ENCODE measurements at regions not wholly inside any gene's neighbourhood (a gene's known extent, or its start where the extent isn't known, plus 50 kb on each side); places are given as distances from the start of the nearest gene placed in this dataset.

DNA sequence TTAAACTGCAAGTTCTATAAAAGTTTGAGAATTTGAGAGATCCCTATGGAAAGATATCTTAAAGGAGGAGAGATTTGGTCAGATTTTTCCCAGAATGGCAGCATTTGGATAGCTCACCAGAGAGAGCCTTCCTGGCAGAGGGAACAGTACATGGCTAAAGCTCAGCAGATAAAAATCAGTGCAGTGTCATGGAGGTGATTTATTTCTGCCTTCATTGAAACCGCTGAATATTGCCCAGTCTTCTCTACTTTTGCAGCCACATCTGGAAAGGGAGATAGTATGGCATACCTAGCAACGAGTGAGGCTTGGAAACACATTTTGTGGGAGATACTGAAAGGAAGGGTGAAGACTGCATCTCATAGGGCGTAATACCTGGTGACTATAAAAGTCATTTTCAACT lies 155.2 kb downstream of the RFC3 start:
- Histone ChIP-seq H3K9me3 (ENCODE audit: low read depth, low read length) (no peaks in the 10 kb centered on the region), H3K4me2 (ENCODE audit: insufficient read depth, low read length) (no peak overlapping the region), H2AFZ (ENCODE audit: low read length) (no peak overlapping the region), H3K27me3 (ENCODE audit: insufficient read depth, low read length) (no peaks in the 10 kb centered on the region), H3K27ac (ENCODE audit: low read depth, low read length) (no peak overlapping the region), H3K79me2 (ENCODE audit: insufficient read depth, low read length) (no peaks in the 10 kb centered on the region), H4K20me1 (ENCODE audit: insufficient read depth, low read length) (no peaks in the 10 kb centered on the region), H3K4me3 (ENCODE audit: insufficient read depth, low read length) (no peak overlapping the region), H3K36me3 (ENCODE audit: insufficient read depth, low read length) (no peaks in the 10 kb centered on the region), H3K4me1 (ENCODE audit: insufficient read depth, low read length) (no peaks in the 10 kb centered on the region)
- DNase-seq (ENCODE audit: insufficient read length, low spot score, missing footprints): no peak
- TF ChIP-seq, protein P1, sequence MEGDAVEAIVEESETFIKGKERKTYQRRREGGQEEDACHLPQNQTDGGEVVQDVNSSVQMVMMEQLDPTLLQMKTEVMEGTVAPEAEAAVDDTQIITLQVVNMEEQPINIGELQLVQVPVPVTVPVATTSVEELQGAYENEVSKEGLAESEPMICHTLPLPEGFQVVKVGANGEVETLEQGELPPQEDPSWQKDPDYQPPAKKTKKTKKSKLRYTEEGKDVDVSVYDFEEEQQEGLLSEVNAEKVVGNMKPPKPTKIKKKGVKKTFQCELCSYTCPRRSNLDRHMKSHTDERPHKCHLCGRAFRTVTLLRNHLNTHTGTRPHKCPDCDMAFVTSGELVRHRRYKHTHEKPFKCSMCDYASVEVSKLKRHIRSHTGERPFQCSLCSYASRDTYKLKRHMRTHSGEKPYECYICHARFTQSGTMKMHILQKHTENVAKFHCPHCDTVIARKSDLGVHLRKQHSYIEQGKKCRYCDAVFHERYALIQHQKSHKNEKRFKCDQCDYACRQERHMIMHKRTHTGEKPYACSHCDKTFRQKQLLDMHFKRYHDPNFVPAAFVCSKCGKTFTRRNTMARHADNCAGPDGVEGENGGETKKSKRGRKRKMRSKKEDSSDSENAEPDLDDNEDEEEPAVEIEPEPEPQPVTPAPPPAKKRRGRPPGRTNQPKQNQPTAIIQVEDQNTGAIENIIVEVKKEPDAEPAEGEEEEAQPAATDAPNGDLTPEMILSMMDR (IDR thresholded peaks at IDR 0.05; ENCODE audit: extremely low read depth, low read depth, low read length): no peak

DNA sequence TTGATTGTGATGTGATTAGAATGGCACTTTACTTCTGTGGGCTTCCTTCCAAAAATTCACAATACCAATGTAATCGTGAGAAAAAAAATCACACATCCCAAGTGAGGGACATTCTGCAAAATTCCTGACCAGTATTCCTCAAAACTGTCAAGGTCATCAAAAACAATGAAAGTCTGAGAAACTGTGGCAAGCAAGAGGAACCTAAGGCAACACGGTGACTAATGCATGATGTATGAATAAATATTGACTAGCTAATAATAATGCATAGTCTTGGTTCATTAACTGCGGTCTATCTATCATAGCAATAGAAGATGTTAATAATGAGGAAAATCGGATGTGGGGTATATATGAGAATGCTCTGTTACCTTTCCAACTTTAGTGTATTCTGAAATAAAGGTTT lies 159.0 kb downstream of the RFC3 start:
- TF ChIP-seq, protein P1 (IDR thresholded peaks at IDR 0.05; ENCODE audit: extremely low read depth, low read depth, low read length): no peak
- Histone ChIP-seq H3K36me3 (ENCODE audit: insufficient read depth, low read length) (no peaks in the 10 kb centered on the region), H3K4me2 (ENCODE audit: insufficient read depth, low read length) (no peak overlapping the region), H3K9me3 (ENCODE audit: low read depth, low read length) (no peaks in the 10 kb centered on the region), H3K4me3 (ENCODE audit: insufficient read depth, low read length) (no peak overlapping the region), H2AFZ (ENCODE audit: low read length) (no peak overlapping the region), H3K4me1 (ENCODE audit: insufficient read depth, low read length) (no peaks in the 10 kb centered on the region), H3K27me3 (ENCODE audit: insufficient read depth, low read length) (no peaks in the 10 kb centered on the region), H3K79me2 (ENCODE audit: insufficient read depth, low read length) (no peaks in the 10 kb centered on the region), H3K27ac (ENCODE audit: low read depth, low read length) (no peak overlapping the region), H4K20me1 (ENCODE audit: insufficient read depth, low read length) (no peaks in the 10 kb centered on the region)
- no peak for DNase-seq (ENCODE audit: insufficient read length, low spot score, missing footprints)

DNA sequence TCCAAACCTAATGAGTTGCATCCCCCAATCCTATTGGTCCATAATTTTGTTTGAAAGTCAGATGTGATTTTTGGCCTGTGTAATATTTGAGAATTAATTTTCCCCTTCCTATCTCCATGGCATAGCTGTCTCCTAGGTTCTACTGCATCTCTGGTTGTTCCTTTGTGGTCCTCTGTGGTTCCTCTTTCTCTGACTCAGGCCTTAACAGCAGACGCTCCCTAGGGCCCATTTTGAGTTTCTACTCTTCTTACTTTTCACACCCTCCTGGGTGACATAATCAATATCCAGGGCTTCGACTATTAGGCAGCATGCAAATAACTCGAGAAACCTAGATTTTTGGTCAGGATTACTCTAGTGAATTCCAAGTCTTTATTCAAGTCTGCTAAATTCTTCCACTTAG lies 160.7 kb downstream of the RFC3 start:
- no peaks in the 10 kb centered on the region for H3K4me1 ChIP-seq (ENCODE audit: insufficient read depth, low read length)
- H4K20me1 ChIP-seq (ENCODE audit: insufficient read depth, low read length): no peaks in the 10 kb centered on the region
- H3K27ac ChIP-seq (ENCODE audit: low read depth, low read length): no peak overlapping the region
- no peak for DNase-seq (ENCODE audit: insufficient read length, low spot score, missing footprints)
- H3K36me3 ChIP-seq (ENCODE audit: insufficient read depth, low read length): no peaks in the 10 kb centered on the region
- no peaks in the 10 kb centered on the region for H3K9me3 ChIP-seq (ENCODE audit: low read depth, low read length)
- no peak overlapping the region for H3K4me3 ChIP-seq (ENCODE audit: insufficient read depth, low read length)
- H2AFZ ChIP-seq (ENCODE audit: low read length): no peak overlapping the region
- no peaks in the 10 kb centered on the region for H3K27me3 ChIP-seq (ENCODE audit: insufficient read depth, low read length)
- no peak overlapping the region for H3K4me2 ChIP-seq (ENCODE audit: insufficient read depth, low read length)
- H3K79me2 ChIP-seq (ENCODE audit: insufficient read depth, low read length): no peaks in the 10 kb centered on the region
- TF ChIP-seq, protein P1 (IDR thresholded peaks at IDR 0.05; ENCODE audit: extremely low read depth, low read depth, low read length): no peak

DNA sequence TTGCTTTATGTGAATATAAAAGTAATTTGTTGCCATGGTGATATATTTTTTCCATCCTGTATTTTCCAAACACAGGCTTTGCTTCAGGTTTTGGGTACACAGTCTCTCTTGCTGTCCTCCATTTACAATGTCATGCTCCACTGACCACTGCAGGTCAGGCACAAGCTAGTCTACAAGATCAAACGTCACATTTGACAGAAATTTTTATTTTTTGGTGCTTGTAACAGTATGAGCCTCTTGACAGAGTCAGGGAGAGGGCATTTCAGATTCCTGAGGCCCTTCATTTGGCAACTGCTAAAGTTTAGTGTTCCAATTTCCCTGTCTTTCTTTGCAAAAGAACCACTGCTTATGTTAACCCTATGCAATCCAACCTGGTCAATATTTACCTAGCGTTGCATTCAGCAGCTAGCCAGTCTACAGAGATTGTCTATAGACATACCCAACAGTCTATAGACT lies 175.0 kb downstream of the RFC3 start:
- Histone ChIP-seq H3K79me2 (ENCODE audit: insufficient read depth, low read length) (no peaks in the 10 kb centered on the region), H3K27me3 (ENCODE audit: insufficient read depth, low read length) (no peaks in the 10 kb centered on the region), H3K36me3 (ENCODE audit: insufficient read depth, low read length) (no peaks in the 10 kb centered on the region), H3K4me1 (ENCODE audit: insufficient read depth, low read length) (no peaks in the 10 kb centered on the region), H2AFZ (ENCODE audit: low read length) (no peak overlapping the region), H3K4me3 (ENCODE audit: insufficient read depth, low read length) (no peak overlapping the region), H3K9me3 (ENCODE audit: low read depth, low read length) (no peaks in the 10 kb centered on the region), H3K27ac (ENCODE audit: low read depth, low read length) (no peak overlapping the region), H3K4me2 (ENCODE audit: insufficient read depth, low read length) (no peak overlapping the region), H4K20me1 (ENCODE audit: insufficient read depth, low read length) (no peaks in the 10 kb centered on the region)
- TF ChIP-seq, protein P1 (IDR thresholded peaks at IDR 0.05; ENCODE audit: extremely low read depth, low read depth, low read length): no peak
- no peak for DNase-seq (ENCODE audit: insufficient read length, low spot score, missing footprints)
